BJ (cell line): ENCODE measurements at regions not wholly inside any gene's neighbourhood (a gene's known extent, or its start where the extent isn't known, plus 50 kb on each side); places are given as distances from the start of the nearest gene placed in this dataset.

Experiments used
- CTCF ChIA-PET: fragments of 350-600 bp; formaldehyde crosslinking; extraction: SDS; loops from one replicate; lab custom pipeline; 2021; ENCODE audit warnings: antibody characterized with exemption, inconsistent platforms; lab: Yijun Ruan, JAX
- POLR2A ChIA-PET: fragments of 300-600 bp; sonication (Branson Sonifier 250); formaldehyde crosslinking; extraction: SDS; loops from one replicate; lab custom pipeline; 2021; ENCODE audit warnings: antibody characterized with exemption; lab: Charles Lee
- DNase-seq: peaks from one replicate; pipeline ENCODE4 v3.0.0-alpha.2; 2011; ENCODE audit warnings: low read depth
- H3K27me3 ChIP-seq: 2 replicates; pipeline ENCODE4 v1.6.0; 2011; ENCODE audit warnings: low read length; ENCODE audit not compliant: control insufficient read depth, insufficient read depth
- H3K36me3 ChIP-seq: 2 replicates; pipeline ENCODE4 v1.5.1; 2011; ENCODE audit warnings: low read length; ENCODE audit not compliant: control insufficient read depth, insufficient read depth
- H3K4me3 ChIP-seq: 2 replicates; pipeline ENCODE4 v1.5.1; 2011; ENCODE audit warnings: low read depth, mild to moderate bottlenecking, control low read depth, low read length
- CTCF ChIP-seq: IDR thresholded peaks from 2 replicates; pipeline ENCODE4 v1.5.1; 2011; ENCODE audit warnings: low read depth, mild to moderate bottlenecking, control low read depth, inconsistent platforms, low read length, moderate library complexity; ENCODE audit not compliant: insufficient read depth

GRCh38 chr1:25024615-25025350, 94.7 kb upstream of the RUNX3 start:
- H3K4me3 ChIP-seq, result no peak overlapping the region
- POLR2A ChIA-PET, result no interaction called here
- no peak for DNase-seq
- H3K27me3 ChIP-seq, result peaks cover 1% of the 10 kb centered on the region
- H3K36me3 ChIP-seq, result no peaks in the 10 kb centered on the region
- TF ChIP-seq CTCF, result no peak
- CTCF ChIA-PET, result interaction anchor here (1.0 to 6.1 kb wide), 3 partner anchors 12 to 127 kb away, joined by 3 to 40 read pairs (median 6); no protein-coding TSS in a partner anchor

- no peak overlapping the region for H3K4me3 ChIP-seq
- no peak for TF ChIP-seq CTCF
- POLR2A ChIA-PET, result no interaction called here
- CTCF ChIA-PET, result interaction anchor here (1.0 to 6.1 kb wide), 4 partner anchors 10 to 126 kb away, joined by 3 to 40 read pairs (median 4); no protein-coding TSS in a partner anchor
- DNase-seq, result no peak
- H3K36me3 ChIP-seq, result no peaks in the 10 kb centered on the region
- H3K27me3 ChIP-seq, result peaks cover 1% of the 10 kb centered on the region
Measured at GRCh38 chr1:25023826-25024225, 93.8 kb upstream of the RUNX3 start.

GRCh38 chr1:25023190-25023578, 93.1 kb upstream of the RUNX3 start:
- Histone ChIP-seq H3K36me3 (no peaks in the 10 kb centered on the region), H3K4me3 (no peak overlapping the region), H3K27me3 (peaks cover 1% of the 10 kb centered on the region)
- DNase-seq, result no peak
- ChIA-PET CTCF (interaction anchor here (1.3 to 6.1 kb wide), 3 partner anchors 10 to 90 kb away, joined by 3 to 40 read pairs (median 6); no protein-coding TSS in a partner anchor), POLR2A (no interaction called here)
- no peak for TF ChIP-seq CTCF

GRCh38 chr1:25022361-25023189, 92.5 kb upstream of the RUNX3 start:
- TF ChIP-seq CTCF, result no peak
- ChIA-PET CTCF (interaction anchor here (0.6 to 6.1 kb wide), 3 partner anchors 11 to 39 kb away, joined by 3 to 40 read pairs (median 3); no protein-coding TSS in a partner anchor), POLR2A (interaction anchor here (0.6 kb wide), 1 partner anchor 13 kb away, joined by 3 read pairs; no protein-coding TSS in a partner anchor)
- Histone ChIP-seq H3K36me3 (no peaks in the 10 kb centered on the region), H3K27me3 (peaks cover 1% of the 10 kb centered on the region; the same call in 1 of the 2 replicates), H3K4me3 (no peak overlapping the region)
- DNase-seq, result peak; percentile 87
